ENCODE measurements at regions not wholly inside any gene's neighbourhood (a gene's known extent, or its start where the extent isn't known, plus 50 kb on each side); places are given as distances from the start of the nearest gene placed in this dataset.

DNA sequence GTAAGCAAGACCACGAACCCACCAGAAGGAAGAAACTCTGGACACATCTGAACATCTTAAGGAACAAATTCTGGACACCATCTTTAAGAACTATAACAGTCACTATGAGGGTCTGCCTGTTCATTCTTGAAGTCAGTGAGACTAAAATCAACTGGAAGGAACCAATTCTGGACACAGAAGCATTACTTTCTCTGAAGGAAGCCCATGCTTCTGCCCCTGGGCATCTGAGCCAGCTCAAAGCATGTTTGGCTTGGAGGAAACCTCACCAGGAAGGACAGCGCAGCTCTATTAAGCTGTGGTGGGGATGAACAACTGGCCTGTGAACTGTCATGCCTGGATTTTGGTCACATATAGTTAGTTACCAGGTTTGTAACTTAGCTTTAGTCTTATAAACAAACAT lies 132.4 kb upstream of the GDF10 start:
- DNase-seq (ENCODE audit: low read depth), result no peak
- H3K4me3 ChIP-seq (ENCODE audit: low read depth, low read length), result no peak overlapping the region
- TF ChIP-seq, protein P1, sequence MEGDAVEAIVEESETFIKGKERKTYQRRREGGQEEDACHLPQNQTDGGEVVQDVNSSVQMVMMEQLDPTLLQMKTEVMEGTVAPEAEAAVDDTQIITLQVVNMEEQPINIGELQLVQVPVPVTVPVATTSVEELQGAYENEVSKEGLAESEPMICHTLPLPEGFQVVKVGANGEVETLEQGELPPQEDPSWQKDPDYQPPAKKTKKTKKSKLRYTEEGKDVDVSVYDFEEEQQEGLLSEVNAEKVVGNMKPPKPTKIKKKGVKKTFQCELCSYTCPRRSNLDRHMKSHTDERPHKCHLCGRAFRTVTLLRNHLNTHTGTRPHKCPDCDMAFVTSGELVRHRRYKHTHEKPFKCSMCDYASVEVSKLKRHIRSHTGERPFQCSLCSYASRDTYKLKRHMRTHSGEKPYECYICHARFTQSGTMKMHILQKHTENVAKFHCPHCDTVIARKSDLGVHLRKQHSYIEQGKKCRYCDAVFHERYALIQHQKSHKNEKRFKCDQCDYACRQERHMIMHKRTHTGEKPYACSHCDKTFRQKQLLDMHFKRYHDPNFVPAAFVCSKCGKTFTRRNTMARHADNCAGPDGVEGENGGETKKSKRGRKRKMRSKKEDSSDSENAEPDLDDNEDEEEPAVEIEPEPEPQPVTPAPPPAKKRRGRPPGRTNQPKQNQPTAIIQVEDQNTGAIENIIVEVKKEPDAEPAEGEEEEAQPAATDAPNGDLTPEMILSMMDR (conservative IDR thresholded peaks at IDR 0.05; ENCODE audit: low read depth, low read length), result no peak

DNA sequence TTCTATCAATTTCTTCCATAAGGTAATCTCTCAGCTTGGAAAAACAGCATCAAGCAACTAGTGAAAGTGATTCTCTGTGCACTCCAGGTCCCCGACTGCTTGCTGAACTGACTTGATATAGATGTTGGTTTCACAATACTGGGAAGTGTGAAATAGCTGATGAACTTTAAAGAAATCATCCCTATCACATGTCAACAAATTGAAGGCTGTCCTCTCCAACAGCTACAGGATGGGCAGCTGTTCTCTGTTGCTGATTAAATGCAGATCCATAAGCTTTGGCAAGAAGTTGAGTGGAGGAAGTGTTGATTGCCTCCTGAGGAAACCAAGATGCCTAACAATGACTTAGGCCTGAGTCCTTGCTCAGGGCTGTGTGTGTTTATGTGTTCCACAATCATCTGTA lies 130.4 kb upstream of the GDF10 start:
- H3K4me3 ChIP-seq (ENCODE audit: low read depth, low read length), result no peak overlapping the region
- TF ChIP-seq, protein P1 (conservative IDR thresholded peaks at IDR 0.05; ENCODE audit: low read depth, low read length), result no peak
- DNase-seq (ENCODE audit: low read depth), result no peak

DNA sequence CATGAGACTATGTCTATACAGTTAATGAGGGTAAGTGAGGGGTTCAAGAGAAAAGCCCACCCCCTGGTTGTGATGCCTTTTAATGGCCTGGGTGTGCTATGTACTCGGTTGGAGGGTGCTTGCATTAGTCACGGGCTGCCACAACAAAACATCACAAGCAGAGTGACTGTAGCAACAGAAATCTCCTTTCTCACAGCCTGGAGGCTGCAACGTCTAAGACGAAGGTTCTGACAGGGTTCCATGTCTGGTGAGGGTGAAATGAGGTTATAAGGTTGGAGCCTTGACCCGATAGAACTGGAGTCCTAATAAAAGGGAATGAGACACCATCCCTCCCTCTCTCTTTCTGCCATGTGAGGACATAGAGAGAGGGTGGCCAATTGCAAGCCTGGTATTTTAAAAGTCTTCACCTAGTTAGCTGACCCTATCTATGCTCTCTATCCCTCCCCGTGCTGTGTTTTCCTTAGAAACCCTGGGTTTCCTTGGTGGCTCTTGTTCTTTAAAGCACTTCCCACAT lies 126.0 kb upstream of the GDF10 start:
- H3K4me3 ChIP-seq (ENCODE audit: low read depth, low read length), result no peak overlapping the region
- DNase-seq (ENCODE audit: low read depth), result no peak
- TF ChIP-seq, protein P1 (conservative IDR thresholded peaks at IDR 0.05; ENCODE audit: low read depth, low read length), result no peak

DNA sequence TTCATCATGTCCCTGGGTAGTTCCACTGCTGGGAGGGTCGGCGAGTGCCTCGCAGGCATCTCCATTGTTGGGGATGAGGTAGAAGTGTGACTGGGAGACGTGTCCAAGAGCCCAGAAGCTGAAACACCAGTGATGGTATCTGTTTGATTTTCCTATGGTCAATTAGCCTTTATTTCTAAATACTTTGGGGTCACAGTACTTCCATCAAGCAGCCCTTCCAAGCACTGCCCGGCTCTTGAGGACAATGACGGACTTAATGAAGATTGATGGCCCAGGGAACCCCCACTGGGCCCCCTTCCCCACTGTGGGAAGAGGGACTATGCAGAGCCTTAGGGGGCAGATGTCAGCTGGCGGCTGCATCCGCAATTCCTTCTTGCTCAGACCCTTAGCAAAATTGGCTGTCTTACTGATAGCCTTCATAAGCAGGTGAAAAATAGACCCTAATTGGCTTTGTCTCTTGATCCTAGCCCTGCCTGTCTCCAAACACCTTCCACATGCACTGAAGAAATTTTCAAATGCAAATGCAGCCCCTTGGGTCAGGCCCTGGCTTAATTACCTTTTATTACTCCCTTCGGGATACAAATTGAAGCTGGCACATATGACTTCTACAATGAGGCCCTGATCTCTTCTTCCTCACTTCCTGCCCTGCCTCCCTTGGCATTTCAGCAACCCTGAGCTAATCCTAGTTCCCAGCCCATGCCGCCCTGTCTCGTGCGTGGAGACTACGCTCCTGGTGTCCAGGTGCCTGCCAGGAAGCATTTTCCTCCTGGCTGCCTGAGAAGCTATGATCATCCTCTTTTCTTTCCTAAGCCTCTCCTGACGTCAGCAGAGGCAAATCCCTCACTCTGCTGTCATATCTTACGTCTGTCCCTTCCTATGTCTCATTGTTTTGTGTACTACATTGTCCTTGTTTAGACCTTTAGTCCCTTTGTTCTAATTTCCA lies 124.5 kb upstream of the GDF10 start:
- no peak overlapping the region for H3K4me3 ChIP-seq (ENCODE audit: low read depth, low read length)
- no peak for DNase-seq (ENCODE audit: low read depth)
- TF ChIP-seq, protein P1 (conservative IDR thresholded peaks at IDR 0.05; ENCODE audit: low read depth, low read length), result no peak

DNA sequence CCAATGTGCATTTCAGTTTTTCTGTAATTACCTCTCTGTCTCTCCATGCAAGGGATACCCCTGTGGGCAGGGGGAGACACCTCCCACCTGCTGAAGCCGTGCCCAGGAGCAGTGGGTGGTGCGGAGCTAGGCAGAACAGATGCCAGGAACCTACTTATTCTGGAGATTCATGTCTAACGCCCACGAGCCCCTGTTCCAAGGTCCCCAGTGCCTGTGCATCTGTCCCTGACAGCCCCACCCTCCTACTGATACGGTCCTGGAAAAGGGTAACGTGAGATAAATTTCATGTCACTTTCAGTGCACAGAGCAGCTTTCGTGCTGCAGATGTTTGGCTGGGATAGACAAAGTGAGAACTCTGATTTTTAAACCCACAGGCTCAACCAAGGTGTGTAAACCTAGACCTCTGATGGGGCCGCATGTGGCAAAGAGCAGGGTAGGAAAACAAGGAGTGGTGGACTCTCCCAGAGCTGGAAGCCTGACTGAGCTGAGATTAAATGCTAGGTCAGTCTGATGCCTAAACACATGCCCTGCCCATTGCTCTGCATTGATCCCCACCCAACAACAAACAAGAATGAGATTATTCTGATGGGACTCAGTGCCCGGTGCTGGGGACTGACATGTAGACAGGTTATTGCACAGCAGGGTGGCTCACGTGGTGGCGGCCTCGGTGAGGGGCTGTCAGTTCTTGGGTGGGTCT lies 123.6 kb upstream of the GDF10 start:
- TF ChIP-seq, protein P1 (conservative IDR thresholded peaks at IDR 0.05; ENCODE audit: low read depth, low read length), result no peak
- DNase-seq (ENCODE audit: low read depth), result no peak

DNA sequence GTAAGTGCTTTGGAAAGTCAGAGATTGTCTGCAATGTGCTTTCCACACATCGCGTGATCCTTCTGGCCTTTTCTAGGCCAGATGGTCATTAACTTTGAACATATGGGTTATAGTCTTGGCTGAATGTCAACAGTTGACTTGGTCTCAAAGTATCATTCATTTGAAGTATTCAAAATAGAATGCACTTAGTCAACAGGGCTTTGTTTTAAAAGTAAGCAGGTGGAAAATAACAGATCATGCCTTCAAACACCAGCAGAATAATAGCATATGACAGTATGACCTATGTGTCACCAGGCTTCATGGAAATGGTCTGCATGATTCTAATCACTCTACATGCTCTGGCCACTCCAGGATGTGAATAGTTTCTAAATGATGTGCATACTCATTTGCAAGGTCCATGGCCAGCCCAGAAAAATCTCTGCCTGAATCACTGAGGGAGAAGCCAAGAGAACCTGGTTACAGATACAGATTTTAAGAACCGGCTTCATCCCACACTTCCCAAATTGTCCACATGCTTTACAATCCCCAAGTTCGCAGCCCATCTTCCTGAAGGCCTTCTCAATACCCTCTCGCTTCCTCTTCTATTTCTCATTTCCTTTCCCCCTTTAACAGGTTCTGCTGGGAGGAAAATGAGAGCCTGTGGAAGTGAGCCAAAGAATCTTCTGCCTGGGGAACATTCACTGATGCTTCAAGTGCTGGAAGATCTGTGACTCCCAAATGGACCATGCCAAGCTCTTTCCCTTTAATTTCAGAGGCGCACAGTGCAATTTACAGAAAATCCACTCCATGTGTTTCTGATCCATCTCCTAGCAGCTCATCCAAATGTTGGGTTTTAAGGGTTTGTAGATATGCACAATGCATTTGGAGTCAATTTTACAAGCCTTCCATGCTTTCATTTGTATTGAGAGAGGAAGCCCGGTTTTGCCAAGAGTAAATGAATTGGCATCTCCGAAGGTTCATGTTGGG lies 122.8 kb upstream of the GDF10 start:
- DNase-seq (ENCODE audit: low read depth), result no peak
- TF ChIP-seq, protein P1 (conservative IDR thresholded peaks at IDR 0.05; ENCODE audit: low read depth, low read length), result no peak
- no peak overlapping the region for H3K4me3 ChIP-seq (ENCODE audit: low read depth, low read length)

More for the DNA sequence above, 123.6 kb upstream of the GDF10 start:
- H3K4me3 ChIP-seq (ENCODE audit: low read depth, low read length), result no peak overlapping the region

All from epithelial cell of proximal tubule (primary cell).